ENCODE measurements at regions not wholly inside any gene's neighbourhood (a gene's known extent, or its start where the extent isn't known, plus 50 kb on each side); places are given as distances from the start of the nearest gene placed in this dataset.

GRCh38 chr13:72316716-72317115 is 410.7 kb downstream of the MZT1 start:
- no peak overlapping the region for H3K4me3 ChIP-seq (ENCODE audit: low read depth, low read length)
- no peak for DNase-seq (ENCODE audit: low read depth)
- TF ChIP-seq CTCF (IDR thresholded peaks at IDR 0.05; ENCODE audit: insufficient read depth, low read depth, low read length, missing control alignments) = no peak

DNA sequence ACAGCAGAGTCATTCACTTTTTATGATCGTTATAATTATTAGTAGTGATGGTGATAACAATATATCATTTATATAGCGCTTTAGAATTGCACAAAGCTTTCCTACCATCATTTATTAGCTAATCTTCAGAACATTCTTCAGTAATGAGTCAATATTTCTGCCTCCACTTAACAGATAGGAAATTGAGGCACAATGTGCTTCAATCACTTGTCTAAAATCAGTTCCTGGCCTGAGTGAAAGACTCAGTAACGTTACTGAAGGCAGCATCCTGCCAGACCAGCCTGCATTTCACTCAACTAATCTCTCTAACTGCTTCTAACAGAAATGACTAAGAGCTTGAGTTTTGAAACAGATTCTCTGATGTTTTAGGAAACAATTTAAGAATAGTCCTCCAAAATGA is 412.1 kb downstream of the MZT1 start:
- no peak for TF ChIP-seq CTCF (IDR thresholded peaks at IDR 0.05; ENCODE audit: insufficient read depth, low read depth, low read length, missing control alignments)
- no peak for DNase-seq (ENCODE audit: low read depth)
- H3K4me3 ChIP-seq (ENCODE audit: low read depth, low read length) = no peak overlapping the region

DNA sequence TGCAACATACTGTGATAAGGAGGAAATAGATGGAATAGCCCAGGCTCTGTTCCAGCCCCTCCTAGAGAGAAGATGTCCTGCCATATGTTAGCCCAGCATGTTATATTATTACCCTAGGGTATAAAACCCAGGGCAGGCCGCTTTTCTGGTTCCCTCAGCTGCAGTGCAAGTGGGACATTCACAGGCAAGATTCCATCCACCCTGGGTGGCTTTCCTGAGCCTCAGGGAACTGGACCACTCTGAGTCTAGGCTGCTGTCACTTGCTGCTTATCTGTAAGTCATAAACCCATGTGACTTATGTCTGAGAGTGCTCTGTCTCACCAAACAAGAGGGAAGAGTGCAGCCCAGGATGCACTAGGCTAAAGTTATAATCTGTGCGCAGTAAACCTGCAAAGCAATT is 413.2 kb downstream of the MZT1 start:
- TF ChIP-seq CTCF (IDR thresholded peaks at IDR 0.05; ENCODE audit: insufficient read depth, low read depth, low read length, missing control alignments) = no peak
- H3K4me3 ChIP-seq (ENCODE audit: low read depth, low read length) = no peak overlapping the region
- DNase-seq (ENCODE audit: low read depth) = no peak

- no peak for DNase-seq (ENCODE audit: low read depth)
- no peak for TF ChIP-seq CTCF (IDR thresholded peaks at IDR 0.05; ENCODE audit: insufficient read depth, low read depth, low read length, missing control alignments)
- H3K4me3 ChIP-seq (ENCODE audit: low read depth, low read length) = no peak overlapping the region
Measured at GRCh38 chr13:72313546-72313945, 413.9 kb downstream of the MZT1 start.

DNA sequence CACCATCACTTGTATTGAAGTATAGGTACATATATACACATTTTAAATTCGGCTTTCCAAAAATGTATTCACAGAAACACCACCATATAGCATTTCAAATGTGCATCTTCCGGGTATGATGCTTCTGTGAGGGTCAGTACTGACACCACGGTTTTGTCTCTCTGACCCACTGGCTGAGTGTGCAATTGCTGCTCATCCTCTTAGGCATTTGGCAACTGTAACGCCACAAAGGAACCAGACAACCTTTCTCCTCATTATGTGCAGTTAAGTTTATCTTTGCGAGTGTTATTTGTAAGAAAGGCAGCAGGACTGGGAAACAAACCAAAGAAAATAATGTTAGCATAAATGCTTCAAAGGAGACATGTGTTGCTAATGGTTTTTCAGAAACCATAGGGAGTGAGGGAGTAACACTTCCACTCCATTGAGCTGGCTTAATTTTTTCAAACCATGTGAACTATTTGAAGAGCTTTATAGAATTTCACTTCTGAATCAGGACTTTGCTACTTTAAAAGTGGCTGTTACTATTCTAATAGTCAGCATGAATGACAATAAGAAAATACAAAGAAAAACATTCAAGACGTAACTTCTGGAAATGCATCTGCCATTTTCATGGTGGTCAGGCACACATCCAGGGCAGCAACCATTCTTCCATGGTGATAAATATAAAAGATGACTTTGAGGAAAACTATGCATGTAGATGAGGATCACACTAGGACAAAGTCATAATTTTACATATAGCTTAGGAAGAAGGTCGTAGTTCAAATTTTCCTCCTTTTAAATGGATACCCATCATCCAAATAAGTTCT is 423.3 kb downstream of the MZT1 start:
- no peak overlapping the region for H3K4me3 ChIP-seq (ENCODE audit: low read depth, low read length)
- no peak for TF ChIP-seq CTCF (IDR thresholded peaks at IDR 0.05; ENCODE audit: insufficient read depth, low read depth, low read length, missing control alignments)
- DNase-seq (ENCODE audit: low read depth) = no peak

DNA sequence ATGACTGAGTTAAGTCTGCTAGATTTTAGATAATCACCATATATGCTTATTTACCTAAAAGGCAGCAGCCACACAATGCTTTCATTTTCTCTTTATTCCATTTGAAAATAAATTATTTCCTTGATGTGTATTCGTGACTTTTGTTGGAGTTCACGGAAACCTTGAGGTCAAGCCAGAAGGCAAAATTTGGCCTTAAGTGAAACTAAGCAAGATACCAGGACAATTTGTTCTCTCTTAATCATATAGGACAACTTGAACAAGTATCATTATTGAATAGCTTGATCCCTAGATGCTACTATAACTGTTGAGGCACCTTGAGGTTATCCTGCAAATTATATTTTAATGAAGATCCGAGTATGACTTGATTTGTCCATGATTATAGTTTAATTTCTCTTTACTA is 429.2 kb upstream of the DACH1 start:
- no peak overlapping the region for H3K4me3 ChIP-seq (ENCODE audit: low read depth, low read length)
- no peak for TF ChIP-seq CTCF (IDR thresholded peaks at IDR 0.05; ENCODE audit: insufficient read depth, low read depth, low read length, missing control alignments)
- no peak for DNase-seq (ENCODE audit: low read depth)

GRCh38 chr13:72295153-72295552 is 428.1 kb upstream of the DACH1 start:
- no peak overlapping the region for H3K4me3 ChIP-seq (ENCODE audit: low read depth, low read length)
- no peak for DNase-seq (ENCODE audit: low read depth)
- TF ChIP-seq CTCF (IDR thresholded peaks at IDR 0.05; ENCODE audit: insufficient read depth, low read depth, low read length, missing control alignments) = no peak

Data from GM12865 (cell line).